ENCODE measurements at regions not wholly inside any gene's neighbourhood (a gene's known extent, or its start where the extent isn't known, plus 50 kb on each side); places are given as distances from the start of the nearest gene placed in this dataset.
"Not testable (repeated sequence)": the region's sequence is repeated elsewhere in the genome, so short reads cannot be mapped to it uniquely, and the experiment has no call there.

- TF ChIP-seq CTCF (IDR thresholded peaks at IDR 0.05); REST (IDR thresholded peaks at IDR 0.05; ENCODE audit: insufficient read depth in 1 of 2, low read depth in 2 of 2, low read length in 1 of 2); TCF7L2 (IDR thresholded peaks at IDR 0.05; ENCODE audit: low read depth, low read length); SIN3A (IDR thresholded peaks at IDR 0.05; ENCODE audit: borderline replicate concordance, insufficient read depth, low read depth, low read length); POLR2AphosphoS5 (IDR thresholded peaks at IDR 0.05; ENCODE audit: low read depth, low read length): not testable (repeated sequence)
Observed at GRCh38 chr15:77891862-77892261, 185.6 kb downstream of the TBC1D2B start.

Measured in Panc1 (cell line).